Pancreas (tissue), 10 donors: ENCODE measurements at regions not wholly inside any gene's neighbourhood (a gene's known extent, or its start where the extent isn't known, plus 50 kb on each side); places are given as distances from the start of the nearest gene placed in this dataset.

ENCODE experiments used
- ATAC-seq, 4 donors: fragments of 200-7000 bp; cut with Tn5 transposase; one replicate each; pipeline versions ENCODE4 v1.8.0 to v1.9.1; 2020; ENCODE audit warnings: mild to moderate bottlenecking in 4 of 4, moderate library complexity in 4 of 4
- DNase-seq, 6 donors: peaks; one replicate each; pipeline ENCODE4 v3.0.0-alpha.2; 2020
- FAIRE-seq: peaks from 2 replicates; lab custom pipeline; 2012; peaks lifted over from hg19 to GRCh38; lab: Jason Lieb, UNC
- H3K27ac ChIP-seq, 4 donors: fragments of 200-600 bp; sonication (generic); 1 replicate in 3 of 4; 2 replicates in 1 of 4; pipeline versions ENCODE4 v1.5.0 to v1.8.0; 2020
- H3K27me3 ChIP-seq, 4 donors: fragments of 200-600 bp; one replicate each; pipeline ENCODE4 v1.8.0; 2021
- H3K36me3 ChIP-seq, 3 donors: fragments of 200-600 bp; sonication (generic) in 1 of 3; one replicate each; pipeline versions ENCODE4 v1.5.0 to v1.8.0; 2020 to 2021
- H3K4me1 ChIP-seq, 3 donors: fragments of 200-600 bp; one replicate each; pipeline ENCODE4 v1.8.0; 2021
- H3K4me3 ChIP-seq, 4 donors: fragments of 200-600 bp; sonication (generic) in 2 of 4; one replicate each; pipeline versions ENCODE4 v1.5.0 to v1.8.0; 2020 to 2021
- H3K9me3 ChIP-seq, 4 donors: fragments of 200-600 bp; one replicate each; pipeline ENCODE4 v1.8.0; 2021
- WGBS, 2 donors: extraction: QIAGEN DNeasy Blood & Tissue Kit; methylation state at CpG; one replicate each; pipeline ENCODE4 v1.1.7; 2013; 5-methylcytosine and 5-hydroxymethylcytosine counted together
- intact Hi-C, 3 donors: fragments of 100-400 bp; cut with DNase I; formaldehyde crosslinking; loops; one replicate each; pipeline versions ENCODE4 v1.11.1 to v1.14.2; 2022
- TF ChIP-seq, protein P1 (sequence below), 4 donors: fragments of 200-600 bp; sonication (generic) in 3 of 4; IDR thresholded peaks; one replicate each; pipeline versions ENCODE4 v1.5.0 to v1.8.0; 2021; ENCODE audit warnings: antibody characterized with exemption in 4 of 4
- donor health status: healthy with polysubstance abuse.
- donor health status: DM: no; HTN: no; CAD: no; lungs with moderate emphysema.
- donor health status: DM: no; HTN: no; CAD: no.
- donor health status: control.
- donor health status: control.
- donor health status: Bipolar disorder and iron deficiency.
- donor health status: DM: yes; HTN: yes; CAD: no.
- donor health status: DM: no; HTN: no; CAD: no.
- donor health status: DM: no; HTN: no; CAD: no.
- donor health status: DM: yes; HTN: yes; CAD: no.

DNA sequence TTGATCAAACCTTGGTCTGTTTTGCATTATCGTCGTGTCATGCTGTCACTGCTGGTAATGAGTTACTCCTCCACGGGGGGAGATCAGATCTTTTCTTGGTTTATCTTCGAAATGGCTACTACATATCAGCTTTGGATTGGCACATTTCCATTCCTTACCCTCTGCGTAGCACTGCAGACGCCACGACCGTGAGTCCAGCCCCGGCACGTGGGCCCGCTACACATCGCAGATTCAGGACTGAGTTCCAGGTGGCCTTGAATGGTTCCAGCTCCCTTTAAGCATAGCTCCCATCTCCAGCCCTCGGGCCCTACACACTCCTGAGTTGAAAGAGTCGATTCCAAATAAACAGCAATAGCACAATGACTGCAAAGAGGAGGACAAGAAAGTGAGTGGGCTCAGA, 238.6 kb upstream of the PFKP start:
- Histone ChIP-seq H3K27me3 (peaks cover 0 to 6% (median 2%) of the 10 kb centered on the region in 4 donors), H3K27ac (no peak overlapping the region), H3K9me3 (no peaks in the 10 kb centered on the region), H3K4me3 (no peak overlapping the region), H3K36me3 (no peaks in the 10 kb centered on the region), H3K4me1 (no peaks in the 10 kb centered on the region)
- intact Hi-C loops, result no loop called here
- no peak for DNase-seq
- WGBS, 2 donors, result 67 to 78% methylated on average over 14 of the region's 14 CpGs
- TF ChIP-seq, protein P1, sequence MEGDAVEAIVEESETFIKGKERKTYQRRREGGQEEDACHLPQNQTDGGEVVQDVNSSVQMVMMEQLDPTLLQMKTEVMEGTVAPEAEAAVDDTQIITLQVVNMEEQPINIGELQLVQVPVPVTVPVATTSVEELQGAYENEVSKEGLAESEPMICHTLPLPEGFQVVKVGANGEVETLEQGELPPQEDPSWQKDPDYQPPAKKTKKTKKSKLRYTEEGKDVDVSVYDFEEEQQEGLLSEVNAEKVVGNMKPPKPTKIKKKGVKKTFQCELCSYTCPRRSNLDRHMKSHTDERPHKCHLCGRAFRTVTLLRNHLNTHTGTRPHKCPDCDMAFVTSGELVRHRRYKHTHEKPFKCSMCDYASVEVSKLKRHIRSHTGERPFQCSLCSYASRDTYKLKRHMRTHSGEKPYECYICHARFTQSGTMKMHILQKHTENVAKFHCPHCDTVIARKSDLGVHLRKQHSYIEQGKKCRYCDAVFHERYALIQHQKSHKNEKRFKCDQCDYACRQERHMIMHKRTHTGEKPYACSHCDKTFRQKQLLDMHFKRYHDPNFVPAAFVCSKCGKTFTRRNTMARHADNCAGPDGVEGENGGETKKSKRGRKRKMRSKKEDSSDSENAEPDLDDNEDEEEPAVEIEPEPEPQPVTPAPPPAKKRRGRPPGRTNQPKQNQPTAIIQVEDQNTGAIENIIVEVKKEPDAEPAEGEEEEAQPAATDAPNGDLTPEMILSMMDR (IDR thresholded peaks at IDR 0.05), result no peak
- ATAC-seq, result no peak
- FAIRE-seq, result no peak

DNA sequence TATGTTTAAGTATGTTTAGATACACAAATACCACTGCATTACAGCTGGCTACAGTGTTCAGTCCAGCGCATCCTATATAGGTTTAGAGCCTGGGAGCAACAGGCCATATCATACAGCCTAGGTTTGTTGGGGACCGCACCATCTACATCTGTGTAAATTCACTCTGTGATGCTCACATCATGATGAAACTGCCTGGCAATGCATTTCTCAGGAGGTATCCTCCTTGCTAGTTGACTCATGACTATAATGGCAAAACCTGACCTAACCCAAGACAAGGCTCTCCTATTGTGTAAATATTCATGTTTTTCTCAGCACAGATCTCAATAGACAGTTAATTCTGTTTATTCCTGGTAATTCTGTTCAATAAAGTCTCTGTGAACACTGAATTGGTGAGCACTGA, 240.7 kb upstream of the PFKP start:
- H3K36me3 ChIP-seq, result no peaks in the 10 kb centered on the region
- 47 to 71% methylated on average over 2 of the region's 2 CpGs for WGBS, 2 donors
- TF ChIP-seq, protein P1 (IDR thresholded peaks at IDR 0.05), result no peak
- no peaks in the 10 kb centered on the region for H3K9me3 ChIP-seq
- peaks cover 0 to 6% (median 2%) of the 10 kb centered on the region in 4 donors for H3K27me3 ChIP-seq
- intact Hi-C loops, result no loop called here
- no peak for FAIRE-seq
- DNase-seq, result no peak
- no peak for ATAC-seq
- no peaks in the 10 kb centered on the region for H3K4me1 ChIP-seq
- no peak overlapping the region for H3K27ac ChIP-seq
- H3K4me3 ChIP-seq, result no peak overlapping the region

GRCh38 chr10:2825841-2826240, 241.5 kb upstream of the PFKP start:
- TF ChIP-seq, protein P1 (IDR thresholded peaks at IDR 0.05), result no peak
- intact Hi-C loops, result no loop called here
- FAIRE-seq, result no peak
- Histone ChIP-seq H3K36me3 (no peaks in the 10 kb centered on the region), H3K4me1 (no peaks in the 10 kb centered on the region), H3K4me3 (no peak overlapping the region), H3K27me3 (peaks cover 0 to 6% (median 2%) of the 10 kb centered on the region in 4 donors), H3K27ac (no peak overlapping the region), H3K9me3 (no peaks in the 10 kb centered on the region)
- 81 to 90% methylated on average over 4 of the region's 4 CpGs for WGBS, 2 donors
- DNase-seq, result no peak
- no peak for ATAC-seq

DNA sequence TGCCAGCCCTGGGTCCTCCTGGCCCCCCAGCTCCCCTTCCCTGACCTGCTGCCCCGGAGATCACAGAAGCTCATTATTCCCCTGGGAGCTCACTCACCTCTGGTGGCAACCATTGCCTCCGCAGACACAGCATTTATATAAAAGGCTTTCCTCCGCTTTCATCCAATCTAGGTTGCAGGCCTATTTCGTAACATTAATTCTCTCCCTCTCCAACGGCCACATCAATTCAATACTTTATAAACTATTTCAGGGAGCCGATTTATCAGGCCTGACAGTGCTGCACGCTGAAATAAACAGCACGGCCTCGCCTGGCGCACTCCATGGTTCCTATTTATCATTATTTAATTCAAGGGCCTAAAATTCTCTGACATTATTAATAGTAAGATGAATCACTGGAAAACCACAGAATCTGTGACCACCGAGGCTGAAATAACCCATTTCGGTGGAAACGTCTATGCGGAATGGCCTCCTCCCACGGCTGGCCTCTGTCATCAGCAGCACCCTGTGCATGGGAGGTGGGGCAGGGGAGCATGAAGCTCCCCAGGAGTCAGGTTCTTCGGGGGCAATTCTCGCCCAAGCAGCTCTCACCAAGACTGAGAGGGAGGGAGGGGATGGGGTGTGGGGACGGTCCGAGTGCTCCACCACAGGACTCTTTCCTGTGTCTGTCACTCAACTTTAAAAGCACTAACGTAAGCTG, 249.3 kb upstream of the PFKP start:
- Histone ChIP-seq H3K27ac (no peak overlapping the region), H3K36me3 (no peaks in the 10 kb centered on the region), H3K9me3 (no peaks in the 10 kb centered on the region), H3K4me3 (no peak overlapping the region), H3K4me1 (no peaks in the 10 kb centered on the region), H3K27me3 (no peaks in the 10 kb centered on the region)
- ATAC-seq, result no peak
- no peak for FAIRE-seq
- WGBS, 2 donors, result 58 to 71% methylated on average over 20 of the region's 20 CpGs
- TF ChIP-seq, protein P1 (IDR thresholded peaks at IDR 0.05), result no peak
- no peak for DNase-seq
- intact Hi-C loops, result no loop called here

DNA sequence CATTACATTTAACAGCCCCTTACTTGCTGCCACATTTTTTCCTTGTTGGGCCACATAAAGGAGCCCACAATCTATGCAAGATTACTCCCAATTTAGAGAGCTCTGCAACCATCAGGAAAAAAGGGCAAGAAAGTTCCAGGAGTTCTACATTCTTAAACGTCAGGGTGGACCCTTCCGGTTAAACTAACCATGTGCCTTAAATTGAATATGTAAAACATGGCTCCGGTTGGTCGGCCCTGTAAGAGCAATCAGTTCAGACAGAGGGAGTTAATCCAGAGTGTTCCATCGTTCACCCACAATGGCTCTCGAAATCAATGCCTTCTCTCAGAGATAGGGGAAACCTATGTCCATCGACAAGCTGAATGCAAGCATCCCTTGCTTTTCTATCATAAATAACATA, 253.7 kb upstream of the PFKP start:
- H3K27ac ChIP-seq, result no peak overlapping the region
- no peak for FAIRE-seq
- no peaks in the 10 kb centered on the region for H3K4me1 ChIP-seq
- no peak overlapping the region for H3K4me3 ChIP-seq
- TF ChIP-seq, protein P1 (IDR thresholded peaks at IDR 0.05), result no peak
- ATAC-seq, result no peak
- no peaks in the 10 kb centered on the region for H3K27me3 ChIP-seq
- H3K36me3 ChIP-seq, result no peaks in the 10 kb centered on the region
- no peak for DNase-seq
- WGBS, 2 donors, result 63 to 74% methylated on average over 7 of the region's 7 CpGs
- H3K9me3 ChIP-seq, result no peaks in the 10 kb centered on the region
- intact Hi-C loops, result no loop called here
